ENCODE measurements at regions not wholly inside any gene's neighbourhood (a gene's known extent, or its start where the extent isn't known, plus 50 kb on each side); places are given as distances from the start of the nearest gene placed in this dataset.

GRCh38 chr15:67931861-67932260 is 92.0 kb upstream of the RNU6-1 start:
- TF ChIP-seq CTCF (conservative IDR thresholded peaks at IDR 0.05) = no peak
- no peak for TF ChIP-seq EZH2 (IDR thresholded peaks at IDR 0.05; ENCODE audit: low read depth)
